IMR-90 (cell line): ENCODE measurements at regions not wholly inside any gene's neighbourhood (a gene's known extent, or its start where the extent isn't known, plus 50 kb on each side); places are given as distances from the start of the nearest gene placed in this dataset.

ENCODE experiments used
- ATAC-seq: fragments of 200-7000 bp; cut with Tn5 transposase; 2 replicates; pipeline ENCODE4 v1.9.1; 2020; ENCODE audit warnings: low read depth, mild to moderate bottlenecking, moderate library complexity
- BruUV-seq: library from RNA; stranded (reverse); fragments of 400-500 nt; replicated peaks from 2 replicates; lab custom pipeline; 2021; lab: Mats Ljungman, UMichigan
- CTCF ChIA-PET: fragments of 300-600 bp; formaldehyde crosslinking; extraction: SDS; loops from one replicate; lab custom pipeline; 2021; ENCODE audit warnings: antibody characterized with exemption; lab: Yijun Ruan, JAX
- POLR2A ChIA-PET: fragments of 300-600 bp; sonication (Branson Sonifier 250); formaldehyde crosslinking; loops from one replicate; lab custom pipeline; 2022; ENCODE audit warnings: antibody characterized with exemption; ENCODE audit not compliant: unreplicated experiment; lab: Charles Lee
- DNase-seq: peaks from one replicate; pipeline ENCODE4 v3.0.0; 2013
- H2AFZ ChIP-seq: replicated peaks from 2 replicates; pipeline ENCODE3; 2013; ENCODE audit warnings: low read length, mild to moderate bottlenecking; ENCODE audit not compliant: poor library complexity
- H2AK5ac ChIP-seq: 2 replicates; pipeline ENCODE4 v1.6.1; 2013; ENCODE audit warnings: low read depth, low read length, inconsistent platforms
- H2AK9ac ChIP-seq: replicated peaks from 2 replicates; pipeline ENCODE3; 2013; ENCODE audit warnings: mild to moderate bottlenecking, low read depth, low read length, moderate library complexity; ENCODE audit not compliant: poor library complexity
- H2BK120ac ChIP-seq: 2 replicates; pipeline ENCODE4 v1.6.1; 2013; ENCODE audit warnings: low read depth, low read length, inconsistent platforms
- H2BK15ac ChIP-seq: 3 replicates; pipeline ENCODE4 v1.6.1; 2013; ENCODE audit warnings: low read depth, low read length, inconsistent platforms
- H2BK20ac ChIP-seq: 2 replicates; pipeline ENCODE4 v1.6.1; 2013; ENCODE audit warnings: low read depth, mild to moderate bottlenecking, inconsistent platforms, low read length, moderate library complexity
- H2BK5ac ChIP-seq: 2 replicates; pipeline ENCODE4 v1.6.1; 2013; ENCODE audit warnings: mild to moderate bottlenecking, low read depth, low read length, inconsistent platforms; ENCODE audit not compliant: poor library complexity, severe bottlenecking
- H3K14ac ChIP-seq: replicated peaks from 2 replicates; pipeline ENCODE4 v1.6.1; 2013; ENCODE audit warnings: low read depth, low read length, inconsistent platforms
- H3K18ac ChIP-seq: 2 replicates; pipeline ENCODE4 v1.6.1; 2013; ENCODE audit warnings: low read depth, low read length, control low read depth
- H3K23ac ChIP-seq: 2 replicates; pipeline ENCODE4 v1.6.1; 2013; ENCODE audit warnings: low read depth, low read length, inconsistent platforms
- H3K27ac ChIP-seq: 2 replicates; pipeline ENCODE4 v1.5.1; 2013; ENCODE audit warnings: mild to moderate bottlenecking, control low read depth, low read length; ENCODE audit not compliant: insufficient read depth
- H3K27me3 ChIP-seq: 2 replicates; pipeline ENCODE4 v1.6.1; 2013; ENCODE audit warnings: low read length; ENCODE audit not compliant: control insufficient read depth, insufficient read depth
- H3K36me3 ChIP-seq: 2 replicates; pipeline ENCODE4 v1.6.1; 2013; ENCODE audit warnings: low read length, mixed read lengths; ENCODE audit not compliant: control insufficient read depth, insufficient read depth
- H3K4ac ChIP-seq: 2 replicates; pipeline ENCODE4 v1.6.1; 2013; ENCODE audit warnings: low read depth, low read length, inconsistent platforms
- H3K4me1 ChIP-seq: 2 replicates; pipeline ENCODE4 v1.6.1; 2013; ENCODE audit warnings: low read length, mixed read lengths; ENCODE audit not compliant: control insufficient read depth, insufficient read depth
- H3K4me2 ChIP-seq: 2 replicates; pipeline ENCODE4 v1.6.1; 2013; ENCODE audit warnings: low read depth, mild to moderate bottlenecking, control low read depth, low read length, moderate library complexity
- H3K4me3 ChIP-seq: 2 replicates; pipeline ENCODE4 v1.5.1; 2013; ENCODE audit warnings: low read depth, mild to moderate bottlenecking, control low read depth, low read length, moderate library complexity; ENCODE audit not compliant: insufficient read depth
- H3K56ac ChIP-seq: 2 replicates; pipeline ENCODE4 v1.6.1; 2013; ENCODE audit warnings: low read length, inconsistent platforms; ENCODE audit not compliant: insufficient read depth; ENCODE audit errors: extremely low read depth
- H3K79me1 ChIP-seq, 2 experiments: 2 replicates each; pipeline ENCODE4 v1.6.1; 2013; ENCODE audit warnings: low read length in 2 of 2, inconsistent platforms in 1 of 2, low read depth in 1 of 2
- H3K9ac ChIP-seq: 2 replicates; pipeline ENCODE4 v1.6.1; 2013; ENCODE audit warnings: low read depth, low read length, control low read depth
- H3K9me1 ChIP-seq: 2 replicates; pipeline ENCODE4 v1.6.1; 2013; ENCODE audit warnings: low read length, inconsistent platforms; ENCODE audit not compliant: insufficient read depth
- H3K9me3 ChIP-seq: 2 replicates; pipeline ENCODE4 v1.6.1; 2013; ENCODE audit warnings: low read length; ENCODE audit not compliant: control insufficient read depth, insufficient read depth
- H4K20me1 ChIP-seq: 2 replicates; pipeline ENCODE4 v1.6.1; 2013; ENCODE audit warnings: low read length, inconsistent platforms; ENCODE audit not compliant: insufficient read depth
- H4K5ac ChIP-seq: 2 replicates; pipeline ENCODE4 v1.6.1; 2013; ENCODE audit warnings: mild to moderate bottlenecking, low read depth, low read length, control low read depth
- H4K8ac ChIP-seq, 2 experiments: 2 replicates each; pipeline ENCODE4 v1.6.1; 2013; ENCODE audit warnings: low read depth in 2 of 2, low read length in 2 of 2, control low read depth in 1 of 2, inconsistent platforms in 1 of 2
- H4K91ac ChIP-seq: 2 replicates; pipeline ENCODE4 v1.6.1; 2013; ENCODE audit warnings: low read depth, low read length, inconsistent platforms; ENCODE audit not compliant: insufficient read depth
- MAZ ChIP-seq: IDR thresholded peaks from 2 replicates; pipeline ENCODE4 v1.6.1; 2012; ENCODE audit warnings: low read depth, mild to moderate bottlenecking, low read length, improper control_type of control experiment, moderate library complexity, borderline replicate concordance
- WGBS, 2 experiments: methylation state at CpG; one replicate each; pipeline versions ENCODE4 v1.1.5 to v1.1.7; 2013; ENCODE audit warnings: missing lambda C conversion rate in 2 of 2; ENCODE audit not compliant: insufficient read length in 1 of 2; ENCODE audit errors: extremely low coverage in 2 of 2; 5-methylcytosine and 5-hydroxymethylcytosine counted together
- dilution Hi-C: fragments of 300-500 bp; cut with HindIII; formaldehyde crosslinking; loops from one replicate; pipeline ENCODE4 v1.14.3; 2018; ENCODE audit warnings: low sequenced_read_pairs; ENCODE audit not compliant: unreplicated experiment
- in situ Hi-C: fragments of 300-500 bp; cut with MboI; formaldehyde crosslinking; loops from 3 replicates; pipeline ENCODE4 v1.14.3; 2019; ENCODE audit warnings: low sequenced_read_pairs, inconsistent platforms, mixed read lengths
- intact Hi-C: fragments of 100-400 bp; cut with micrococcal nuclease; formaldehyde crosslinking; loops from 2 replicates; pipeline ENCODE4 v1.10.0; 2022

- Histone ChIP-seq H3K4me3 (no peak overlapping the region), H3K4me2 (no peak overlapping the region), H2BK20ac (no peak overlapping the region), H3K27ac (no peak overlapping the region), H2AFZ (no peak overlapping the region), H3K9me3 (peaks cover 6% of the 10 kb centered on the region; the same call in 1 of the 2 replicates), H3K14ac (no peak overlapping the region), H3K56ac (no peak overlapping the region), H4K5ac (no peak overlapping the region), H3K27me3 (no peaks in the 10 kb centered on the region), H3K9me1 (no peaks in the 10 kb centered on the region), H2BK120ac (no peak overlapping the region), H3K23ac (no peak overlapping the region), H2AK9ac (no peak overlapping the region), H3K18ac (no peak overlapping the region), H2BK15ac (no peak overlapping the region), H2AK5ac (no peak overlapping the region), H4K8ac (no peak overlapping the region), H4K91ac (no peak overlapping the region), H3K36me3 (no peaks in the 10 kb centered on the region), H3K4ac (no peak overlapping the region), H3K79me1 (no peaks in the 10 kb centered on the region), H3K9ac (no peak overlapping the region), H2BK5ac (no peak overlapping the region), H4K20me1 (no peaks in the 10 kb centered on the region), H3K4me1 (no peaks in the 10 kb centered on the region)
- ATAC-seq: no peak
- dilution Hi-C loops: no loop called here
- BruUV-seq: no TSS peak
- in situ Hi-C loops: no loop called here
- ChIA-PET CTCF (no interaction called here), POLR2A (no interaction called here)
- WGBS, 2 experiments: no CpG with 5 or more reads among the region's 2 CpGs
- no peak for TF ChIP-seq MAZ
- DNase-seq: no peak
- intact Hi-C loops: no loop called here
These were observed 555.3 kb downstream of the RNF144A start for GRCh38 chr2:7472465-7472864.
